OCI-LY3 (cell line): ENCODE measurements at regions not wholly inside any gene's neighbourhood (a gene's known extent, or its start where the extent isn't known, plus 50 kb on each side); places are given as distances from the start of the nearest gene placed in this dataset.

Experiments
- H2AFZ ChIP-seq: fragments of 200-600, 300-600 bp; shearing (Covaris generic); 2 replicates; pipeline ENCODE4 v1.6.0; 2014; ENCODE audit warnings: antibody characterized with exemption, low read depth, low read length
- H3K27ac ChIP-seq: fragments of 200-600, 300-600 bp; sonication (generic); 2 replicates; pipeline ENCODE4 v1.5.1; 2014; ENCODE audit warnings: mild to moderate bottlenecking, low read length, moderate library complexity, mixed read lengths
- H3K27me3 ChIP-seq: fragments of 200-600, 300-600 bp; sonication (generic); 2 replicates; pipeline ENCODE4 v1.6.1; 2014; ENCODE audit warnings: low read depth, low read length, mixed read lengths
- H3K36me3 ChIP-seq: fragments of 200-600, 300-600 bp; sonication (generic); replicated peaks from 2 replicates; pipeline ENCODE3; 2014; ENCODE audit warnings: low read depth, low read length, mixed read lengths
- H3K4me1 ChIP-seq: fragments of 300-600, 200-600 bp; sonication (generic); 2 replicates; pipeline ENCODE4 v1.6.1; 2014; ENCODE audit warnings: low read length, mixed read lengths
- H3K4me2 ChIP-seq: fragments of 200-600, 300-600 bp; sonication (generic); 2 replicates; pipeline ENCODE4 v1.6.1; 2014; ENCODE audit warnings: low read length, mixed read lengths
- H3K4me3 ChIP-seq: fragments of 300-600, 200-600 bp; sonication (generic); 2 replicates; pipeline ENCODE4 v1.5.1; 2014; ENCODE audit warnings: antibody characterized with exemption, mild to moderate bottlenecking, low read length, moderate library complexity
- H3K79me2 ChIP-seq: fragments of 300-600, 200-600 bp; shearing (Covaris generic); 2 replicates; pipeline ENCODE4 v1.6.1; 2014; ENCODE audit warnings: mild to moderate bottlenecking, low read length, mixed read lengths
- H3K9ac ChIP-seq: fragments of 300-600, 200-600 bp; shearing (Covaris generic); 2 replicates; pipeline ENCODE4 v1.6.0; 2014; ENCODE audit warnings: mild to moderate bottlenecking, low read length, moderate library complexity
- H3K9me3 ChIP-seq: fragments of 200-600, 300-600 bp; shearing (Covaris generic); 2 replicates; pipeline ENCODE4 v1.6.1; 2014; ENCODE audit warnings: low read length, mixed read lengths; ENCODE audit not compliant: insufficient read depth
- H4K20me1 ChIP-seq: fragments of 200-600, 300-600 bp; sonication (generic); 2 replicates; pipeline ENCODE4 v1.6.1; 2016; ENCODE audit warnings: low read length, mixed read lengths; ENCODE audit not compliant: insufficient read depth
- CTCF ChIP-seq: fragments of 200-600, 300-600 bp; sonication (generic); IDR thresholded peaks from 2 replicates; pipeline ENCODE4 v1.5.1; 2014; ENCODE audit warnings: antibody characterized with exemption, low read length, low read depth
- EZH2phosphoT487 ChIP-seq: fragments of 200-600 bp; shearing (Covaris generic); IDR thresholded peaks from 2 replicates; pipeline ENCODE4 v1.6.1; 2018; ENCODE audit warnings: antibody characterized with exemption, mixed run types, low read depth

- 0 out of 2 replicates have a peak, but pooled peaks cover 3% of the 10 kb centered on the region for H3K4me1 ChIP-seq
- no peak overlapping the region for H3K9ac ChIP-seq
- TF ChIP-seq EZH2phosphoT487 (no peak), CTCF (no peak)
- no peak overlapping the region for H3K4me2 ChIP-seq
- no peaks in the 10 kb centered on the region for H3K9me3 ChIP-seq
- H3K27ac ChIP-seq = no peak overlapping the region
- no peak overlapping the region for H2AFZ ChIP-seq
- H3K27me3 ChIP-seq = 0 out of 2 replicates have a peak, but pooled peaks cover 3% of the 10 kb centered on the region
- no peak overlapping the region for H3K4me3 ChIP-seq
- no peaks in the 10 kb centered on the region for H4K20me1 ChIP-seq
- no peaks in the 10 kb centered on the region for H3K36me3 ChIP-seq
- H3K79me2 ChIP-seq = no peaks in the 10 kb centered on the region
Observed at GRCh38 chr7:86477343-86477935, 166.3 kb upstream of the GRM3 start.

GRCh38 chr7:86470763-86471162 is 172.9 kb upstream of the GRM3 start:
- Histone ChIP-seq H3K27me3 (0 out of 2 replicates have a peak, but pooled peaks cover 6% of the 10 kb centered on the region), H3K4me3 (no peak overlapping the region), H3K9ac (no peak overlapping the region), H3K4me2 (no peak overlapping the region), H3K27ac (no peak overlapping the region), H2AFZ (no peak overlapping the region), H4K20me1 (no peaks in the 10 kb centered on the region), H3K9me3 (no peaks in the 10 kb centered on the region), H3K79me2 (no peaks in the 10 kb centered on the region), H3K4me1 (no peaks in the 10 kb centered on the region), H3K36me3 (no peaks in the 10 kb centered on the region)
- TF ChIP-seq EZH2phosphoT487 = no peak
- no peak for TF ChIP-seq CTCF

- H3K27ac ChIP-seq = no peak overlapping the region
- H3K4me2 ChIP-seq = no peak overlapping the region
- TF ChIP-seq EZH2phosphoT487 = no peak
- peak; percentile 89 for TF ChIP-seq CTCF
- no peak overlapping the region for H3K9ac ChIP-seq
- H3K27me3 ChIP-seq = 0 out of 2 replicates have a peak, but pooled peaks cover 6% of the 10 kb centered on the region
- H3K36me3 ChIP-seq = no peaks in the 10 kb centered on the region
- no peaks in the 10 kb centered on the region for H3K79me2 ChIP-seq
- no peak overlapping the region for H3K4me3 ChIP-seq
- H3K9me3 ChIP-seq = no peaks in the 10 kb centered on the region
- no peaks in the 10 kb centered on the region for H4K20me1 ChIP-seq
- no peak overlapping the region for H2AFZ ChIP-seq
- H3K4me1 ChIP-seq = no peaks in the 10 kb centered on the region
Observed at GRCh38 chr7:86469680-86470295, 173.9 kb upstream of the GRM3 start.

GRCh38 chr7:86454753-86455152 is 189.0 kb upstream of the GRM3 start:
- TF ChIP-seq CTCF = no peak
- no peak for TF ChIP-seq EZH2phosphoT487
- Histone ChIP-seq H3K27ac (no peak overlapping the region), H3K27me3 (no peaks in the 10 kb centered on the region), H2AFZ (no peak overlapping the region), H3K4me2 (peak overlapping the region; percentile 13; the same call in 1 of the 2 replicates), H3K4me1 (peaks cover 8% of the 10 kb centered on the region), H3K36me3 (no peaks in the 10 kb centered on the region), H3K9ac (no peak overlapping the region), H3K4me3 (no peak overlapping the region), H3K9me3 (no peaks in the 10 kb centered on the region), H3K79me2 (no peaks in the 10 kb centered on the region), H4K20me1 (no peaks in the 10 kb centered on the region)
